Eye (tissue), 1 donor: ENCODE measurements at regions not wholly inside any gene's neighbourhood (a gene's known extent, or its start where the extent isn't known, plus 50 kb on each side); places are given as distances from the start of the nearest gene placed in this dataset.

Experiments
- DNase-seq: peaks from one replicate; pipeline ENCODE4 v3.0.0-alpha.2; 2015

DNA sequence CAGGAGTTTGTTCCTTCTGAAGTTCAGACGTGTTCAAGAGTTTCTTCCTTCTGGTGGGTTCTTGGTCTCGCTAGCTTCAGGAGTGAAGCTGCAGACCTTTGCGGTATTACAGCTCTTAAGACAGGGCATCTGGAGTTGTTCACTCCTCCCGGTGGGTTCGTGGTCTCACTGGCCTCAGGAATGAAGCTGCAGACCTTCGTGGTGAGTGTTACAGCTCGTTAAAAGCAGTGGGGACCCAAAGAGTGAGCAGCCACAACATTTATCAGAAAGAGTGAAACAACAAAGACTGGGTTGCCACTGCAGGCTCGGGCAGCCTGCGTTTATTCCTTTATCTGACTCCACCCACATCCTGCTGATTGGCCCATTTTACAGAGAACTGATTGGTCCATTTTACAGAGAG is 373.1 kb downstream of the ETS1 start:
- no peak for DNase-seq

DNA sequence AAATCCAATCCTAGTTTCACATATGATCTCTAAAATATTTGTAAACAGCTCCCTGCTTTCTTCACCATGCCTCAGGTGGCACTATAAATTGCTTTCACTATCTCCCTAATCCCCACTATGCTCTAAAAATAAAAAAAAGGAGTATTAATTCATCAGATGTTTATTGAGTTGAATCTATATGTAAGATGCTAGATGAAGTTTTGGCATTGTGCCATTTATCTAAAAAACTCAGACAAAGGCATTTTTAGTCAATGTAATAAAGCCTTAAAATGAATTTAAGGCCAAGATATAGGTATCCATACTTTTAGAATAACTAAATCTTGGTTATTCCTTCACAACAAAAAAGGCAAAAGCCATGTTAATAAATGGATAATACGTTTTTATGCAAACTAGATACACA is 373.9 kb downstream of the ETS1 start:
- DNase-seq = no peak

DNA sequence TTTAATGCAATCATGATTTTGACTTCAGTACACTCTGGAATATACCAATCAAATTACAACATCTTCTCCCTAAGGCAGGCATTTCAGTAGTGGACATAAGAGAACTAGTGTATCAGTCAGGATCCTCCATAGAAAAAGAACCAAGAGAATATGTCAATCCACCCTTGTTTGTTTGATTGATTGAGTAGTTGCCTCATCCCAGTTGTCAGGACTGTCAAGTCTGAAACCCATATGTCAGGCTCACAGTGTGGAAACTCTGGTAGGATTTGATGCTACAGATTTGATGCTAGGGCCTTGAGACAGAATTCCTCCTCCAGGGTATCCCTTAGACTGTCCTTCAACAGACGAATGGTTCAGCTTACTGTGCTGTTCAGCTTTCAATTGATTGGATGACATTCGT is 375.0 kb downstream of the ETS1 start:
- no peak for DNase-seq

DNA sequence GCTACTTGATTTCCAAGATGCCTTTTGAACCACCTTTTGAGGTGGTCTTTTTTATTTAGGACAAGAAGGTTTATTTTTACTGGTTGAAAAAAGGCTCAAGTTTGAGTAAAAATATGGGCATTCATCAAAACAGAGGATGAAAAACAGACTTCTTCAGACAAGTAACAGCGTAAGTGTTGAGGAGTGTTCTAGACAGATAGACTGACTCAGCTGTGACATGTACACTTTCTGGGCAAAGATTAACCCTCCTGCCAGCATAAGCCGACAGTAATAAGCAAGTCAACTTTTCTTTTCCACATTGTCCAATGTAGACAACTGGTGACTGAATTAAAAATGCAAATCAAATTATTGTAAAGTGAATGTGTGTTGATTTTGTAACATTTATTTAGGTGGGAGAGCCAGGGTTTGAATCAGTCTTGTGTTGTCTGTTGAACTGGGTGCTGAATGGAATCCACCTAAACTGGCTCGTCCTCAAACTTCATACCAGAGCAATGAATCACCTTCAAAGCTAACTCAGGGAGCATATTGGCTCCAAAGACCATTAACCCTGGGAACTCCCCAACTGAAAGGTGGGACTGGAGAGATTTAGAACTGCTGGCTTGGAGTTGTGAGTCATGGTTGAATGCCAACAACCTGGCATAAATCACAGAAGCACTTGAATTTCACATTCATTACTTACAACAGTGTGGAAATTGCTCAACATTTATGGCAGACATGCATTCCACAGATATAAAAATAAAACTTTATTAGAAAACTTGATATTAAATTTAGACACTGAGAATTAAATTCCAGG is 377.0 kb downstream of the ETS1 start:
- no peak for DNase-seq

DNA sequence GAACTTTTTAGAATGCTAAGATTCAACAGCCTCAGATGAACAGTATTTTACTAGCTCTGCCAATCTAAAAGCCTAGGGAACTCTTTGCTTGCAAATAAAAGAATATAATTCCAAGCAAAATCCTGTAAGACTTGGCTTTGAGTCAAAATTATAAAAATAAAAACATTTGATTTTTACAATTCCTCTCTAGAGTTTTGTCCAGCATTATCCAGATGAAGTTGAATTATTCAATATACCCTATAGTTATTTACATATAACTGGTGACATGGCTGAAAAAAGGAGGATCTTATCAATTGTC is 378.3 kb downstream of the ETS1 start:
- no peak for DNase-seq

DNA sequence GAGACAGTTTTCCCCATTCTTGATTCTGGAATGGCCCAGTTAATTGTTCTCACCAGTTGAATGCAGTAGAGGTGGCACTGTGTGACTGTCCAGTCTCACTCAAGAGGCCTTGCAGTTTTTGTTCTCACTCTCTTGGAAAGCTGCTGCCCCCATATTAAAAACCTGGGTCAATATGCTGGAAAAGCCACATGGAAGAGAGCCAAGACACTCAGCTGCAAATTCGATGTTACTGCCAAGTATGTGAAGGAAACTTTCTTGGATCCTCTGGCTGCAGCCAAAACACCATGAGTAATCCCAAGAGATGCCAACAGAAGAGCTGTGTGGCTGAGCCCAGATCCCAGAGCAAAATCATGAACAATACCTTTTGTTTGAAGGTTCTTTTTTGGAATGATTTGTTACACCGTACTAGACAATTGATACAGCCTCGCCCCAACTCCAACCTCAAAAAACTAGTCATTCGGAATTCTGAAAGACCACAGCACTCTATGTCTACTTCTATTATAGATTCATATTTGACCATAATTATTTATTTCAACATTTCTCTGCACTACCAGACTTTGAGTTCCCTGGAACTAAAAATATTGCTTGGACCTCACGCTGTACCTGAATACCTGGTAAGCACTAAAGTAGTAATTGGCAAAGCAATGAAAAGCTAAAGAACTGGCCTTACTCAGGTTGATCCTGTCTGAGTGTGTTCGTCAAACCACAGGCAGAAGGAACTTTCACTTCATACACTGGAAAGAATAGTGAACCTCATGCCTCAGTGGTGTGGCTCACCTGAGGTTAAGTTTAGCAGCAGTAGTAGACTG is 378.8 kb downstream of the ETS1 start:
- no peak for DNase-seq

DNA sequence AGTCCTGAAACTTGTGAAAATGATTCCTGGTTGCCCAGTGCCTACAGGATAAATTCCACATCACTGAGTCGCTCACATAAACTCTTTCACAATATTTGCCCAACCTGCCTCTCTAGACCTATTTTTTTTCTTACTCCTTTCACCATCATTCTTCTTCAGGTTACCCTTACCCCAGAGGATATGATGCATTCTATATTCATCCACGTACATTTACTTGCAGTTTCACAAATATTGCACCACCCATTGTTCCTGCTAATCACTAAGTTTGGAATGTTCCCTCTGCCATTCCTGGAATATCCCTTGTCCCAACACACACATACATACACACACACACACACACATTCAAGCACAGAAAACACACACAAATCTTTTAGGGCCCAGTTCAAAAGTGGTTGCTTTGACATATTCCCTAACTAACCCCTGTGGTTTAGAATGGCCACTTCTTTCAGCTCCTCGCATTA is 379.5 kb downstream of the ETS1 start:
- no peak for DNase-seq

DNA sequence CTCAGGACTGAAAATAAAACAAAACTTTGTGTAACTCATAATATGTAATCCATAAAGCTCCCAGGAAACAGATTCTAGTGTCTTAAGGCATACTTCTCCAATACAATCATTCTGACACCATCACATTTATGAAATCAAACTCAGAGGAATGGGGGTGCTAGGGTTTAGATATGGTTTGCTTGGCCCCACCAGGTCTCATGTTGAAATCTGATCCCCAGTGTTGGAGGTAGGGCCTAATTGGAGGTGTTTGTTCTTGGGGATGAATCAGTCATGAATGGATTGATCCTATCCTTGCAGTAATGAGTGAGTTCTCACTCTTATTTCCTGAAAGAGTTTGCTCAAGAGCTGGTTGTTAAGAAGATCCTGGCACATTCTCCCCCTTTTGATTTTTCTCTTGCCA is 380.9 kb downstream of the ETS1 start:
- DNase-seq = no peak

DNA sequence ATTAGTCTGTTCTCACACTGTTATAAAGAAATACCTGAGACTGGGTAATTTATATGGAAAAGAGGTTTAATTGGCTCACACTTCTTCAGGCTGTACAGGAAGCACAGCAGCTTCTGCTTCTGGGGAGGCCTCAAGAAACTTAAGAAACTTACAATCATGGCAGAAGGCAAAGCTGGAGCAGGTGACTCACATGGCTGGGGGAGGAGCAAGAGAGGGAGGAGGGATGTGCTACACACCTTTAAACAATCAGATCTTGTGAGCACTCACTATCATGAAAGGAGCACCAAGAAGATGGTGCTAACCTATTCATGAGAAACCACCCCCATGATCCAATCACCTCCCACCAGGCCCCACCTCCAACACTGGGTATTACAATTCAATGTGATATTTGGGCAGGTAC is 381.6 kb downstream of the ETS1 start:
- no peak for DNase-seq

DNA sequence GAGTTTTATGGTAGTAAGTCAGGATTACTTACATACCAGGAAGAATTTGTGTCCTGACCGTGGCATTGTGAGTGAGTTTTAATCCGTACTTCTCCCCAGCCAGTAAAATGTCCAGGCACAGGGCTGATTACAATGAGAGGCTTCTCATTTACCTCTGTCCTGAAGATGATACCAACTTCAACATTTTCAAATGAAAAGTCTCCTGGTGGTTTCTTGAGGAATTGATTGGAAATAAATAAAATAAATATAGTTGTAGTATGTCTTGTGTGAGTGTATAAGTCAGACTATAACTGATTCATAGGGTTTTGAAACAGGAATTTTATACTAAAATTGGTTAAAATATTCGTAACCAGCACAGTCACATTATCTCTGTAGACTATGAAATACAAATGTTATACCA is 382.5 kb downstream of the ETS1 start:
- DNase-seq = no peak

DNA sequence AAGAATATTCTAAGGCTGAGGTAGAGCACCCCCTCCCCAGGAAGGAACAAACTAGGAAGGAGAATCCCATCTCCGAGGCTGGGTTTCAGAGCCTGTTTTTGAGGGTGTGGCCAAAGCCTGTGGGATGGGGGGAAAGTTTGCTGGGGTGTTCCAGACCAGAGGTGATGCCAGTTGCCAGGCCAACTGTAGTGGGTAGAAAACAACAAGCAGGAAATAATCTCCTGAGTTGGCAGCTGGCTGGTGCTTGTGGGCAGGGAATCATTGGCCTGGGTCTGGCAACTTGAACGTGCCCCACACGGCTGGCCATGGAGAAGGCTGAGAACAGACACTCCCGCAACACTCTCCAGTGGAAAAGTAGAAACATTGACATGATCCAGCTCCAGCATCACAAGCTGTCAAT is 385.6 kb downstream of the ETS1 start:
- DNase-seq = no peak

DNA sequence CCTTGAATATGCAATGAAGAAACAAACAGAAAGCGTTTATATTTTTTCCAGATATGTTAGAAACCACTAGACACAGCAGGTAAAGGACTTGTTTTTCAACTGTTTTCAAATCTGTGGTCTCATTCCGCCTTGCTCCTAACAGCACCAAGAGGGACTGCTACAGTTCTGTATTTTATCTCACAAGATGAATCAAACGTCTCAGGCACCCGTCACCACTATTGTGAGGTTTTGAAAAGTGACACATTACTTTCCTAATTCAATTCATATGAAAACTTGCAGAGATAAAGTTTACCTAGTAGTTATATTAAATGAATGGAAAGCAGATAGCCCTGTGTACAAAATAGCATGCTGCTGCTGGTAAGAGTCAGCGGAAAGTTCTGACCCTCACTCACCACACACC is 386.3 kb downstream of the ETS1 start:
- DNase-seq = no peak

DNA sequence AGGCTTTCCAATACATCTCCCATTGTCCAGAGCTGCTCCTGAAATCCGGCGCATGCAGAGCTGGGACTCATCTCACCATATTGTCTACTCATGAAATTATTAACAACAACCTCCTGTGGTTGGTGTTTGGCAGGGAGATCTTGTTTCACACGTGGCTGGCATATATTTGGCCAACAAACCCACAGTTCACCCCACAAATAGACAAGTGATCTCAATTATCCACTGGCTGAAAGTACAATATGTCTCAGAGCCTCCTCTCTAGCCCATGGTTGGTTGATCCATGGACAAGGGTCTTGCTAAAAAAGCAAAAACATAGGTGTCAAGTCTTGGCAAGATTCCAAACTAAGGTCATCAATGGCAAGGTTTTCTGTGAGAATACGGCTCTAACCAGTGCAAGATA is 386.9 kb downstream of the ETS1 start:
- no peak for DNase-seq

DNA sequence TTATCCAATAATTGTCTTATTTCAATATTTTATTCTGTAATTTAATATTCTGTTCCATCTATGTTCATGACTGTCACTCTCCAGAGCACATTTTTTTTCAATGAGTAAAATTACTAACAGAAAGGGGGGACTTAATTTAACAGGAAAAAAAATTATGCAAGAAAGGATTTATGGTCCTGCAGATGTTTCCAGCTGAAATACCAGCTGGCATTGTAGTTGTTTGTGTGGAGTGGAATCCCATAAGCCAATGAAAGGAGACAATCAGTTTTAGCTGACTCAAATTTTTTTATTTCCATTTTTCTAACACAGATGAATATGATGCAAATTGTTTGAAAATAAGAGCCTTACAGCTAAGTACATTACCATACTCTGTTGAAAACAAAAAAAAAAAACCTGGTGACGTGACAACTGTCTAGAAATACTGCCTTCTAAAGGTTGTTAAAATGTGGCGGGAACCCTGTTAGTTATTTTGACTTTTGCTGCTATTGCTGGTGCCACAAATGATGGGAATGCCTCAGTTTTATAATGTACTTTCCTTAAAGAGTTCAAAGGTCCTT is 389.1 kb downstream of the ETS1 start:
- no peak for DNase-seq

DNA sequence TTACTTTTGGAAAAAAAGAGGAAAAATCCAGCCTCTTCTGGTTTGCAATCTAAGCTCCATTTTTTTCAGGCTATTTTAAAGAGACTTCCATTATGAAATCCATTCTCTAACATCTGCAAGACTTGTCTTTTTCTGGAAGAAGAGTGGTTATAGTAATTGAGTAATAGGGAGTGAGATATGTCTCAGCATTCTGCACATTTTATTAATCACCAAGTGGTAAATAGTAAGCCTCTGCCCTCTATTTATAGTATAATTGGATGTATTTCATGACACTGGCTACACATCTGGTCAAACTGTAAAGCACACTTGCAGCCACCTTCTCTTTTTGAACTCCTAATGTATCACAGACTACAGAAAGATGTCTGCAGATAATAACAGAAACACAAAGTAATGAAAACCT is 391.1 kb downstream of the ETS1 start:
- no peak for DNase-seq

DNA sequence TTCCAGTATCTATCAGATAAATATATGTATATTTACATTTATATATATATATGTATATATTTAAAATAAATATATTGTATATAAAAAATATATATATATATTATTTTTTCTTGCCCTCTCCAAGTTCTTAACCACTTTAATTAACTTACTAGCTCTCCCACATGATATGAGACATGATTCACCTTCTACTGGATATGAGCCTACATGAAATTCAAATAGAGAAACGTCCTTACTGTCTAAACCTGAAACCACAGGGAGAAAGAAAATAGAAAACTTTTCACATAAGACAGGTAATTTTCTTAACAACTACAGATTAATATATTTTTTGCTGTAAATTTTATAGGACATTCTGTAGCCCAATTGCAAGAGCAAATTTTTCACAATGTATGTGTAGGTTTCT is 391.6 kb downstream of the ETS1 start:
- no peak for DNase-seq

DNA sequence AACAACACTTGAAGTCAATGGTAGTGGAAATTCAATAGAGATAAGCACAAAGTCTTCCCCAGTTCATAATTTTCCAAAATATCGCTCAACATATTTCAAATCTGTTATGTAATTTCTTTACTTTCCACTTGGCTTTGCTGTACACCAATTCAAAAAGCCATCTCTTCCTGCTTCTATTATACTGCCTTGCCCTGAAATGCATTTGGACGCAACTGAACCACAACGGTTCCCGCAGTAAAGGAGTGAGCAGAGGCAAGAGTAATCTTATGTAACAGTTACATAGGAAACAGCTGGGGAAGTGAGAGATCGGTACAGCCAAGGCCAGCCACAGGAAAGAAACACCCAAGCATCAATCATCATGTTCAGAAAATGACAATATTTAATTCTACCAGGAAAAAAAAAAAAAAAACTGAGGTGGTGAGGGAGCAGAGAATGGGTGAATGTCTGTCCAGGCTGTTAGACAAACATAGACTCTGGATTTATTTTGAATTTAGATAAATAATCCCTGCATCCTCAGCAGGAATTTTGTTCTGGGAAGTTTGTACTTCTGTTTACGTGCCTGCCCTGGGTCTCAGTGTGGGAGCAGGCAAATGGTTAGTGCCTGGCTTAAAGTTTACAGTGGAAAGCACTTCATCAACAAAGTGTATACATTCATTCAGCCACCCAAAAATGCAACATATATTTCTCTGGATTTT is 392.2 kb downstream of the ETS1 start:
- no peak for DNase-seq

DNA sequence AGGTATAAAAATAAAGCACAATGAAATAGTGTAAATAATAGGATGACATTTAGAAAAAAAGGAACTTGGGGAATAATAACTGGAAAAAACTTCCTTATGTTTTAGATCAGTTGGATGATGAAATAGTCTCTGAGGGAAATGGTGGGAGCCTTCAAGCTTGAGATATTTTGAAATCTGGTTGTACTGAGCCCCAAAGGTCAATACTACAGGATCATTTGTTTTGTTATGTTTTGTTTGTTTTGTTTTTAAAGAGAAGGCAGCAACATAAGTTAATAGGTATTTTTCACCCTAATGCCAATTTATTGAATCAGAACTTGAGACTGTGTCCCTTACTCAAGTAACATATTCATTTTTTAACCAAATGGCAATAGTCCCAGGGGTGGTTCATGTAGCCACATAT is 393.1 kb downstream of the ETS1 start:
- DNase-seq = no peak

DNA sequence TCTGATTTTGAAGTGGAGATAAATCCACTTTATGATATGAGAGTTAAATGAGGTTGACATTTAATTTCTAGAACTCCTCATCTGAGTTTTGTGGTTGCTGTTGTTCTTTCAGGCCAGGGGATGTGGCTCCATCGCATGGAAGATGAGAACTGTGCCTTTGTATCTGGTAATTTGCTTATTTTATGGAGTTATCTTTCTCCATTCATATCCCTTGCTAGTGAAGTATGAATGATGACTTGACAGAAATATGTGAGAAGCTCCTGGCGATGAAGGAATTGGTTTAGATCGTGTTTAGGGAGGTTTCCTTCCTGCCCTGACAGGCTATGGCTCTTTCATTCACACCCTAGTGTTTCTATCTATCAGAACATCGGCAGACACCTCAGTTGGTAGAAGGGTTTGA is 393.7 kb downstream of the ETS1 start:
- no peak for DNase-seq

DNA sequence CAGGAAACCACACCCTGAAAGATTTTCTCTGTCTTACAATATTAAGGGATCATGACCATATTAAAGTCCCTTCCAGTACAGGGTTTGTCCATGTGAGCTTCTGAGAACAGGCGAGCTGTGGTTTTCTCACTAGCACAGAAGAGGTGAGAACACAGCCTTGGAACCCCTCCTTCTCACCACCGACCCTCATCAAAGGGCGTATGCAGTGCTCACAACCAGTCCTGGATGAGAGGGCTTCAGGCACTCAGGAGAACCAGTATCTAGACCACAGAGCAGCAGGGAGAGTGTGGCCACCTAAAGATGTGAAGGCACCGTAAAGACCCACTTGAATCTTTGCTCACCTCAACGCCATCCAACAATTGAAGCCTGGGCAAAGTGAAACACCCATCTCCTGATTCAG is 397.0 kb downstream of the ETS1 start:
- no peak for DNase-seq

DNA sequence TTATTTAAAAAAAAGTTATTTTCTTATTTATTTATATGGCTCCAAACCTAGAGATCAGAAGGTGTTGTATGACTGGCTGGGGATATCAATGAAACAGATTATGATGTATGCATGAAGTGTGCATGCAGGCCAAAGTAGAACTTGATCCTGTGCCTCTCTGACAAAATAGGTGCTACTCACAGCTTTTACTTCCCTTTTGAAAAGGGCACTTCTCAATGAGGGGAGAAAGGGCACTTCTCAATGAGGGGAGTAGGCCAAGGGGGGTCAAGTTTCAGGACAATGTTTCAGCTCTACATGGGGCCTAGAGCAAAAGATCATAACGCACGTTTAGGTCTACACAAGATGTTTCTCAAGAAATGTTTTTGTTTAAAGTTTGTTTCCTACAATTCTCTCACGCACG is 397.5 kb downstream of the ETS1 start:
- no peak for DNase-seq

DNA sequence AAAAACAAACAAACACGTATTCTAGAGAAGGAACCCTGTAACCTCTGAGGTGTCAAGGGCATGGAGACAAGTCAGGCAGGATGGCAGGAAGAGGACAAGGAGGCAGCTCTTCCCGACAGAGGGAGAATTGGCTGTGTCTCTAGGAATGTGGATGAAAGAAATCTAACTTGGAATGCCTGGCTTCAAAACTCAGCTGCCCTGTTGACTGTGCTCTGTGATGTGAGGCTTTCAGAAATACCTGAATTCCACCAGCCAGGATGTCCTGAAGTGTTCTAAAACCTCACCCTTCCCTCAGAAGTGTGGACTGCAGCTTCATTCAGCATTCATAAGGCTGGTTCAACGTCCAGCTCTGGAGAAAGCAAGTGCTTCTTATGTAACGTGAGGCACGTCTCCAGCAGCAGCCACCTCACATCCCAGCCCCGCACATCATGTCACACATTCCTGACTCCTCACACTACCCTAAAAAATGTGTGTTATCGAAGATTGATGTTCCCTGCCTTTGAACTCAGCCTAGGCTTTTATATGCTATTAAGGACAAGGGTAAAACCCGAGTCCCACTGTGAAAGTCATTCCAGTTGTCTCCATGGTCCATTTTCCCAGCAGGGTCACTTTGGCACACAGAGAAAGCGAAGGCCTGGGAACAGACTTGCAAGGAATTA is 398.9 kb downstream of the ETS1 start:
- peak; percentile 29 for DNase-seq

DNA sequence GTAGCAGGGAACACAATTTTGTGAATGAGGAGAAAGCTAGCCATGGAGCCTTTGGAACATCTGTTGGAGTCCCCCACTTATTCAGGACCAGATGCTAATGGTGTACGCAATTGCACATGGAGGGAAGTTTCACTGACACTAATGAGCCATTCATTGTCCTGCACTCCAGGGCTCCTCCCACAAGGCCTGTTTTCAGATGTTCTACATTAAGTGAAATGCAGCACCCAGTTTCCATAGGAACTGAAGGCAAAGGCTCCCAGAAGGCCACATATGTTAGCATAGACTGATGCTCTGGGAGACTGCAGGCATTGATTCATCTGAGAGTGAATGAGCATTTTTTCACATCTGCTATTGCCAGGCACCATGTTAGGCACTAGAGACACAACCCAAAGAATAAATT is 399.5 kb downstream of the ETS1 start:
- DNase-seq = peak; percentile 77
